GM18868 (cell line): ENCODE measurements at regions not wholly inside any gene's neighbourhood (a gene's known extent, or its start where the extent isn't known, plus 50 kb on each side); places are given as distances from the start of the nearest gene placed in this dataset.
"Not testable (repeated sequence)": the region's sequence is repeated elsewhere in the genome, so short reads cannot be mapped to it uniquely, and the experiment has no call there.

ENCODE experiments used
- ATAC-seq: cut with Tn5 transposase; IDR thresholded peaks from one replicate; pipeline ENCODE4 v1.9.1; 2021; ENCODE audit warnings: mild to moderate bottlenecking, moderate library complexity; ENCODE audit not compliant: unreplicated experiment

DNA sequence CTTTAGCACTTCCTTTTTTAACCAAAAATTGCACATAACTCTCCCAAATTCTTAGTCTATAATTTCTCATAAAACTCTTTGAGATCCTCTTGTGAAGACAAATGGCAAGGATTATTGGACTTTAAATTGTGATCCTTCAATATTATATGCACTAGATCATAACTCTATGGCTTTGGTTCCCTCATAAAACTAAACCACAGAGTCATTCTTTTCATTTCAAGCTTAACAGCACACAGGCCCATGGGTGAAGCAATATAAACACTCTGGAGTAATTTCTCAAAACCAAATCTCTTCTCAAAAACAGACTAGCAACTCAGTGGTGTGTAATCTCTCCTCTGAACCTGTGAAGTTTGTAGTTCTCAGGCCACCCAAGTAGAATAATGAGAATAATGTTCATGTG is 171.0 kb upstream of the NECTIN3 start:
- no peak for ATAC-seq

DNA sequence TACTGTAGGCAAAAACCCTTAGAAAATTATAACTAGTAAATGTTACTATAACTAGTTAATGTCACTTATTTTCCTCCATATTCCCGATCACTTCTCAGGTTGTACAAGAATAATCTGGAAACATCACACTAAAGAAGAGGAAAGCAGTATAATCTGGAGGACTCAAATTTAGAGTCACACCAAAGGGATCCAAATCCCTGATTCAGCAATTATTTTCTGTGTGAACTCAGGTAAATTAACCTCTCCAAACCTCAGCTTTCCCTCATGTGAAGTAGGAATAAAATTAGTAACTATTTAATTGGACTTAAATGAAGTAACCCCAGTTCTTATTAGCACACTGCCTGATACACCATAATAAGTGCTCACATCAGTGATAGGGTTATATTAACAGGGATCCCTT is 170.1 kb upstream of the NECTIN3 start:
- no peak for ATAC-seq

DNA sequence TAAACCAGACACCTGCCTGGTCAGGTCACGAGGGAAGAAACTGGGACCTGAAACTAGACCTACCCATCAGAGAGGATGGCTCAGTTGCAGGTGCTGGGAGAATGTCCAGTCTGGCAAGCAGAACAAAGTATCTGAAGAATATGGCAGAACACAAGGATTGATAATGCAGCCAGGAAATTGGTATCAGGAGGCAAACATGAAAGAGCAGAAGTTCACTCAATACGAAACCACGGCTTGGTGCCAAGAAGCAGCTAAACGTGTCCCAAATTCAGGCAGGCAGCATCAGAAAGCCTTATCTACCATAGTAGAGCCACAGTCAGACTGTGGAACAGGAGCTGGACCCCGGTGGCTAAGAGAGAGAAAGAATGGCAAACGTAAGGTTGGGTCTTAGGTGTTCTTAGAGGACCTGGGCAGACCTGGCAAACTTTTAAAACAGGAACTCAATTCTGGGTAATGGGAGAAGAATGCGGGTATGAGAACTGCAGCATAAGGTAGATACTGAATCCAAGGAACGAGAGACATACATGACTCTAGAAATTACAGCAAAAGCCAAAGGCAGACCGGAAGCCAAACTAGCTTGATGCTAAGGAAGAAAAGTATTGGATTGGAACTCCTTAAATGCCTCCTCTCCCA is 169.0 kb upstream of the NECTIN3 start:
- ATAC-seq: no peak

- ATAC-seq: no peak
These were observed 167.7 kb upstream of the NECTIN3 start for GRCh38 chr3:110903771-110904519.

GRCh38 chr3:110904520-110904890 is 167.1 kb upstream of the NECTIN3 start:
- no peak for ATAC-seq

GRCh38 chr3:110905121-110905520 is 166.5 kb upstream of the NECTIN3 start:
- ATAC-seq: no peak

DNA sequence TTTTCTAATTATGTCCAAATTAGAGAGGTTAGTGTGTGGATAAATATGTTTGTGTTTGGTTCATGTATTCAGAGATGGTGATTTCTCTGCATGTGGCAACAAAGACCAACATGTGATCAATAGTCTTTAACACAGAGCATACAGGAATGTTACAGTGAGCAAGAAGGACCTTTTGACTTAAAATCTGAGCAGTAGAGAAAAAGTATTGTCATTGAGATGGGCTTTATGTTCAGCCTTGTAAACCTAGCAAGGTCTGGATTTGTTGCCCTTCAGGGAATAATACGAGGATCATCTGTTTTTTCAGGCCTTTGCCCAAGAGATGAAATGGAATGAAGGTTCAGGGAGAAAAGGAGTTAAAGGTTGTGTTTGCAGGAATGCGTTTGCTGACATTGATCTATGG is 161.8 kb upstream of the NECTIN3 start:
- no peak for ATAC-seq

DNA sequence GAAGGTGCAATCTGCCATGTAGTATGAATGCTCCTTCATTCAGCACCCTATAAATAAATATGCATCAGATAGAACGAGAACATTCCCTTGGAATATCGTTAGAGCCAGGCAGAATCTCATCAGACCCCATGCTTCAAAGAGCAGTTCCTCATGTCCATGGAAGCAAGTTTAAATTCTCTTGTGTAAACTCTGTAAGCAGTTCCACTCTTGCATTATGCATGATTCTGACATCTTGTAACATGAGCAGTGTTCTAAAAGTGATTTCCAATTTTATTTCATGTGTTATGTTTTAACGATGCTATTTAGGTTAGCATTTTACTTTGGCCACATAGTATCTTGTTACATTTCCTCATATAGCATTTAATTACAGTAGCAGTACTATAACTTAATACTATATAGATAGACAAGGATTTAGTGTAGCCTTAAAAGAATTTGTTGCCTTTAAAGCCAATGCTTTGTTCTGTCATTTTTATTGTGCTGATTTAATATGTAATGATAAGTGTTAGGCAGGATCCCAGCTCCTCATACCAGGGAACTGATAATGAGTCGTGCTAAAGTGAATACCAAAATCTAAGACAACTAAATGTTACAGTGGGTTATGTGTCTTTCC is 161.2 kb upstream of the NECTIN3 start:
- no peak for ATAC-seq

GRCh38 chr3:110918963-110919362 is 152.7 kb upstream of the NECTIN3 start:
- ATAC-seq: no peak

DNA sequence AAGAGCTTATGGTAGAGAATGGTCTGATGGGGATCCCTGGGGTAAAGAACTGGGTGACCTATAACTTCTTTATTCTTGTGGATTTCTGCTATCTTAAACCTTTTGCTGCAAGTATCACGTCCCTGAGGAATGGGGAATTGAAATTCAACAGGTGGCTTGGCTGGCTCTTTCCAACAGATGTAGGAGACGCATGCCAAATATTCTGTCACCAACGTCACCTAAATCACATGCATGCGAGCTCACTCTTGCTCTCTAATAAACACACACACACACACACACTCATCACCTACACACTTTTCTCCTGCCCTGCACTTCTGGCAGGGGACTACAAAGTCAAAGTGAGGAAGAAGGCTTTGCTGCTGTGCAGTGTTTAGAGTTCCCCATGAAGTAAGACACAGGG is 145.8 kb upstream of the NECTIN3 start:
- ATAC-seq: no peak

- no peak for ATAC-seq
These were observed 143.5 kb upstream of the NECTIN3 start for GRCh38 chr3:110928016-110928662.

- ATAC-seq: no peak
These were observed 141.8 kb upstream of the NECTIN3 start for GRCh38 chr3:110929816-110930215.

DNA sequence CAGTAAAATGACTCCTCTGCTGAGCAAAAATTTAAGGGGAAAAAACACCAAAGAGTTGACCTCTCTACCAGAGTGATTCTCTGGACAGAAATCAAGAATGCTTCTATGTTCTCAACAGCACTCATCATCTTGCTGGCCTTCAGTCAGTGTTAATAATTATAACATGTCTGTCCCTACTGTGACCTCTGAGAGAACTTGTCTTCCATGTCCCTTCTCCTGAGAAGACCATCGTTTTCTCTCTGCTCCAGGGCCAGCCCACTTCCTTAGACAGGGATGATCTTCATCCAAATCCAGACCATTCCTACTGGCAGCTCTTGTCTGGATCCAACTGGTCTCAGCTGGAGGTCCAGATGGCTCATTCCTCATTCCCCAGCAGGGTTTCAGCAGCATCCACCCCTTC is 139.0 kb upstream of the NECTIN3 start:
- ATAC-seq: no peak

DNA sequence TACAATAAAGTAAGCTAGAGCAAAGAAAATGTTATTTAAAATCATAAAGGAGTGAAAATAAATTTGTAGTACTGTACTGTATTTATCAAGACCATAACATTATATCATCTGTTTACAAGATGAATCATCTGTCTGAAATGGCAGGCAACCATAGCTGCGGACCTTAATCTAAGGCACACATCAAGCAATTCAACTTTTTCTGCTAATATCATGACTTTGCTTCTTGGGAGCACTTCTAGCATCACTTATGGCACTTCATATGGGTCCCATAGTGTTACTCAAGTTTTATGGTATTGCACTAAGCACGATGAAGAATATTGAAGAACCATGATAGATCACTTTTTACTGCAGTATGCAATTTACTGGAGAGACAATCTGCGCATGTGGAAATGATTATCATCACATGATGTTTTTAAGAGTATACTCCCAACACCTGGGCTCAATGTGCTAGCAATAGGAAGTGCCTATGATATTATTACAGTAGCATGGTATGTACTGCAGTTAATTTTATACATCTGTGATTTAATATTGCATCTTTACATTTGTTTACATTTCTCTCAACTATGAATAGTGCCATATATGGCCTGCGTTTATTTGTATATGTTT is 137.7 kb upstream of the NECTIN3 start:
- no peak for ATAC-seq

DNA sequence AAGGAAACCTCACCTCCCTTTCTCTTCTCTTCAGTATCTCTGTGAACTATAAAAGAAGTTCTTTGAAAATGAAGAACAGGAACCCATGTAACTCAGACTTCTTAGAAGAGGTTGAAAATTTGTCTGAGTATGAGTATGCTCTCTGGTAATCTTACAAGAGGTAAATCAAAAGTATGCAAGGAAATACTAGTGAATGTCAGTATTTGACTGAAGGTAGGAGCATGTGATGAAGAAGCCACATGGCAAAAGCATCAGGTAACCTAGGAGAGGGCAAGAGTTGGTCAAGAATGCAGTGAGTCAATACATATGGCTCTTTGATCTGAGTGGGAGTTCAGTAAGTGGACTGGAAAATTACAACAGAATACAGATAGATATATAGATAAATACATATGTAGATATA is 133.0 kb upstream of the NECTIN3 start:
- no peak for ATAC-seq

- ATAC-seq: no peak
These were observed 131.6 kb upstream of the NECTIN3 start for GRCh38 chr3:110940055-110940454.

DNA sequence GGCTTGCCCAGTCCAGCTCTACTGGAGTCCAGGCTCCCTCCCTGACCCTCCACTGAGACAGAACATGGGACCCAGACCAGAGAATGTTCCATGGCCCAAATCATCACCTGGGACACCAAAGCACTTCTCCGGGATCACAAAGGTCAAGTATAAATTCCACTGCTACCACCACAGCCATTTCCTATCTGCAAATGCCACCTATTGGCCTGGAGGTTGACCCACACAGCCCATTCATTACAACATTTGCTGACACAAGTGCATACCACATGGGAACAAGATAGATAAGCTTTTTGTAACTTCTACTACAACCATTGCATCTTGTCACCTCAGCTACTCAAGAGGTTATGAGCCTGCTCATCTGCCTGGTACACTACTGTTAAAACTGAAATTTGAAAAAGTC is 126.8 kb upstream of the NECTIN3 start:
- ATAC-seq: no peak

DNA sequence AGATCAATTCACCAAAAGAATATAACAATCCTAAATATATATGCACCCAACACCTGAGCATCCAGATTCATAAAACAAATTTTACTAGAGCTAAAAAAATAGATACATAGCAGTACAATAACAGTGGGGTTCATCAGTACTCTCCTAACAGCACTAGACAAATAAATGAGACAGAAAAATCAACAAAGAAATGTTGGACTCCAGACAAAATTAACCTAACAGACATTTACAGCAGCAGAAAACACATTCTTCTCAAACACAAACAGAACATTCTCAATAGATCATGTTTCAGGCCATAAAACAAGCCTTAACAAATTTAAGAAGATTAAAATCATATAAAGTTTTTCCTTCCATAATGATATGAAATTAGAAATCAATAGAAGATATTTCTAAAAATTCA is 124.8 kb upstream of the NECTIN3 start:
- ATAC-seq: no peak

- not testable (repeated sequence) for ATAC-seq
These were observed 122.4 kb upstream of the NECTIN3 start for GRCh38 chr3:110949194-110949593.

DNA sequence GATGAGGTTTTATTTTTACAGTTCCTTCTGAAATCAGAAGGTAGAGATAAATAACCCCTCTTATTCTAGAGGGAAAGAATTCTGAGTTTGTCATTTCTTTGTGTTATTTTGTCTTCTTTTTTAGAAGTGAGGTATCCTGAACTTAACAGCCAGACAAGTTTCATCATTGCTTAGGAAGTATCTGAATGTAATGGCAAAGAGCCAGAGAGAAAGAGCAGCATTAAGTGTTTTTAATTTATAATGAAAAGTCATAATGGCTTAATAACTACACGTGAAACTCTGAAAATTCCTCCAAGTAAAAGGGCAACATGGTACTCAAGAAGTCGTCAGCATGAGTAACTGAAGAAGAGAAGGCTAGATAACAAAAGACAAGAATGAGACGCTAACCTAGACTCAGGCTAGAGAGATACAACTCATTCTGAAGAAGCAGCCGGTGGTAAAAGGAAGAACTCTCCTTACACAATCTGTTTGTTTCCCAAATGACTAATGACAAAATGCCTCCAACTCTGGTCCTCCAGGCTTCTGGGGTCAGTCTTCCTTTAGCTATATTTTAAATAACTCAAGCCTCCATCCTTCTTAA is 116.2 kb upstream of the NECTIN3 start:
- no peak for ATAC-seq

DNA sequence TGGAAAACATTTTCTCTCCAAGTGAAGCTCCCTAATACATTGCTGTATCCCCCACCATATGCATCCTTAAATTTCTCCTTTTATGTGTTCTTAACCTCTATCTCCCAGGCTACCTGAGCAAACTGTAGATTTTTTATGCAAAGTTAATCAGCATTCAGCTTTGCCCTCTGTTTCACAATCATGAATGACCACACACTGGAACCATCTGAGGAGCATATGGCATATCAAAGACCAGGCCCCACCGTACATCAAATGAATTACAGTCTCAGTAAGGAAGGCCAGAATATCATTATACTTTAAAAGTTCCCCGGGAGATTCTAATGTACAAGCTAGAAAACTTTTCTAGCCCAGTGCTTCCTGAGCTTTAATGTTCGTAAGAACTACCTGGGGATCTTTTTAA is 115.5 kb upstream of the NECTIN3 start:
- no peak for ATAC-seq
